ENCODE measurements at regions not wholly inside any gene's neighbourhood (a gene's known extent, or its start where the extent isn't known, plus 50 kb on each side); places are given as distances from the start of the nearest gene placed in this dataset.

DNA sequence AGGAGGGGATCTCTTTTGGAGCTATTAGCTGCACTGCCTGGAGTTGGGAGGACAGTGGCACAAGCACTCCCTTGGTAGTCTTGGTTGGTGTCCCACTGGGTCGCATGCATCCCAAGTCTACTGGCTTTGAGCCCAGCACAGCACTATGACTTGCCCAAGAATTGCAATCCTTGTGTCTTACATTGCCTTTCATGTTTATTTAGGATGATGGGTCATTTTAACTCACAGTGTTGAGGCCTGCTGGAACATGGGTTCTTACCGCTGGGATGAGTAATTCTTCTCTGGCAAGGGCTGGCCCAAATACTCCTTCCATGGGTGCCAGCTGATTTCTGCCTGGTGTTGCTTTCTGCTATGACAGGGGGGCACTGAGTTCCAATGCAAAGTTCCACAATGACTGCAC lies 185.5 kb downstream of the TEX13C start:
- TF ChIP-seq CTCF (IDR thresholded peaks at IDR 0.05) (no peak), POLR2A (IDR thresholded peaks at IDR 0.05) (no peak), POLR2AphosphoS5 (IDR thresholded peaks at IDR 0.05) (no peak), EP300 (IDR thresholded peaks at IDR 0.05) (no peak)
